ENCODE measurements at regions not wholly inside any gene's neighbourhood (a gene's known extent, or its start where the extent isn't known, plus 50 kb on each side); places are given as distances from the start of the nearest gene placed in this dataset.

DNA sequence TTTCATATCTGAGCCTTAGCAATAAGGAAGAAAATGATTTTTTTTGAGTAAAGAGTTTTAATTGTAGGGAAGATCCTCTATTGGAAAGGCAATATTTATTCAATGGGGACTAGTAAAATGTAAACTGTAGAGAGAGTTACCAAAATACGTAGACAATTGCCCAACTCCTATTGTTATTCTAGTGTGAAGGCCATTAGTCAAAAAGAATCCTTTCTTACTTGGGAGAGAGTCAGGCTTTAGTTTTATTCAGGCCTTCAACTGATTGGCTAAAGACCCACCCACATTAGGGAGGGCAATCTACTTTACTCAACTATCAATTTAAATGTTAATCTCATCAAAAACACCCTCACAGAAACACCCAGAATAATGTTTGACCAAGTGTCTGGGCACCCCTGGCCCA, 485.8 kb upstream of the ATXN7L3B start:
- TF ChIP-seq, protein P1, sequence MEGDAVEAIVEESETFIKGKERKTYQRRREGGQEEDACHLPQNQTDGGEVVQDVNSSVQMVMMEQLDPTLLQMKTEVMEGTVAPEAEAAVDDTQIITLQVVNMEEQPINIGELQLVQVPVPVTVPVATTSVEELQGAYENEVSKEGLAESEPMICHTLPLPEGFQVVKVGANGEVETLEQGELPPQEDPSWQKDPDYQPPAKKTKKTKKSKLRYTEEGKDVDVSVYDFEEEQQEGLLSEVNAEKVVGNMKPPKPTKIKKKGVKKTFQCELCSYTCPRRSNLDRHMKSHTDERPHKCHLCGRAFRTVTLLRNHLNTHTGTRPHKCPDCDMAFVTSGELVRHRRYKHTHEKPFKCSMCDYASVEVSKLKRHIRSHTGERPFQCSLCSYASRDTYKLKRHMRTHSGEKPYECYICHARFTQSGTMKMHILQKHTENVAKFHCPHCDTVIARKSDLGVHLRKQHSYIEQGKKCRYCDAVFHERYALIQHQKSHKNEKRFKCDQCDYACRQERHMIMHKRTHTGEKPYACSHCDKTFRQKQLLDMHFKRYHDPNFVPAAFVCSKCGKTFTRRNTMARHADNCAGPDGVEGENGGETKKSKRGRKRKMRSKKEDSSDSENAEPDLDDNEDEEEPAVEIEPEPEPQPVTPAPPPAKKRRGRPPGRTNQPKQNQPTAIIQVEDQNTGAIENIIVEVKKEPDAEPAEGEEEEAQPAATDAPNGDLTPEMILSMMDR (IDR thresholded peaks at IDR 0.05), result no peak
- no peak for TF ChIP-seq POLR2A (IDR thresholded peaks at IDR 0.05)
- TF ChIP-seq POLR2AphosphoS5 (IDR thresholded peaks at IDR 0.05), result no peak
- TF ChIP-seq EP300 (IDR thresholded peaks at IDR 0.05), result no peak
